ENCODE measurements at regions not wholly inside any gene's neighbourhood (a gene's known extent, or its start where the extent isn't known, plus 50 kb on each side); places are given as distances from the start of the nearest gene placed in this dataset.

DNA sequence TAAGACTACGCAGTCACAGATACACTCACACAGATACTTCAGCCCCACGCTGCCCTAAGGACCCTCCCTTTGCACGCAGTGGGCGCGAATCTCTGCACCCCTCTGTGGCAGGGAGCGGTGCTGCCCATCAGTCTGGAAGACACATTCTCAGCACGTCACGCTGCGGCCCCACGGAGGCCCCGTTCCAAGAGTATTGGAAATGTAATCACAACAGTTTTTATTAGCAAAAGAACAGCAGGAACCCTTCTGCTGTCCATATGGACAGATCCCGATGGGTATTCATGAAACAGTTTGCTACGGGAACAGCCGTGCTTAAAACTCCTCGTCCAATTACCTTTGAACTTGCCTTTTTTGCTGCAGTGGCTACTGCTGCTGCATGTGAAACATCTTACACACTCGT lies 131.0 kb downstream of the RPS24 start:
- DNase-seq = no peak

DNA sequence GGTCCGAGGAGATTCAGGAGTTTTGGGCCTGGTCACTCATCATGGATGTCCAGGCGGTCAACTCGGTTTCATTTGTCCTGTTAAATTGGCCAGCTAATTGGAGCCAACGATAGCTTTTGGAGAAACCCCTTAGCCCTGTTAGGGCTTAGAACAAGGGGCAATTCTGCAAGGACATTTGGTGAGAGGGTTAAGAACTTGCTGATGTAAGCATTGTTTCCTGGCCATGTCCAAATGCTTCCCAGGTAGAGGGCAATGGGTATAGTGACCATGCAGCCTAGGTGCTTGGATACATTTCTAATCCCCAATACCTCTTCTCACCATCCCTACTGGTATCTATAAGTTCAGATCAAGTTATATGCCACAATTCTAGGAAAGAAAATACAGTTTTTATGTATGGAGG lies 131.5 kb downstream of the RPS24 start:
- no peak for DNase-seq

- DNase-seq = no peak
These were observed 132.0 kb downstream of the RPS24 start for GRCh38 chr10:78165617-78166016.

DNA sequence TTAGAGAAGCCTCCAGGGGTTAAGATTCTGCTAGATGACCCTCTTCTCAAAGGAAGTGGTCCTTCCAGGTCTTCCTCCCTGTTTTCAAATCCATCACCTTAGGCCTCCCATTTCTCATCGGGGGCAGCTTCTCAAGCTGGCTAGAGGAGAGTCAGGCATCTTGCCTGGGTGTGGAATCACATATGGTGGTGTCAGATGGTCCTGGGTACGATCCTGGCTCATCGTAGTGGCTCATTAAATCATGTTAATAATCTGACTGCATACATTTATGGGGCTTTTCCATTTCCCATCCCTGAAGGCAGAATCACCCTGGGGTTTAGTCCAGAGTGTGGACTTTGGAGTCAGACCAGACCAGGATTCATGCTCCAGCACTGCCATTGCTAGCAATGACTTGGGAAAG lies 132.6 kb downstream of the RPS24 start:
- no peak for DNase-seq

DNA sequence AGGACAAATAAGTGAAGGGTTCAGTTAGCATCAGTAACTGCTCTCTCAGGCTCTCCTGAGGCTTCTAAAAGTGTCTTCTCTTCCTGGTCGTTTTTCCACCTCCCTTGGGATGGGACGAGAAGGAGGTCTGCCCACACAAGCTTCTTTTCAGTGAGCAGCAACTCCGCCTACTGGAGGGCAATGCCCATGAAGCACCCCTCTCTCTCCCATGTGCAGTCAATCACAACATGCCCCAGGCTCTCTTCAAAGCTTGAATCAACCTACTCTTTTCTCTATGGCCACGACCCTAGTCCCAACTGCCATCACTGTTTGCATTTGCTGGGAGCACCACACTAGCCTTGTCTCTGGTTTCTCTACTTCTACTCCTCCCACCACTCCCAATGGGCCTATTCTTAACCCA lies 135.6 kb downstream of the RPS24 start:
- no peak for DNase-seq

DNA sequence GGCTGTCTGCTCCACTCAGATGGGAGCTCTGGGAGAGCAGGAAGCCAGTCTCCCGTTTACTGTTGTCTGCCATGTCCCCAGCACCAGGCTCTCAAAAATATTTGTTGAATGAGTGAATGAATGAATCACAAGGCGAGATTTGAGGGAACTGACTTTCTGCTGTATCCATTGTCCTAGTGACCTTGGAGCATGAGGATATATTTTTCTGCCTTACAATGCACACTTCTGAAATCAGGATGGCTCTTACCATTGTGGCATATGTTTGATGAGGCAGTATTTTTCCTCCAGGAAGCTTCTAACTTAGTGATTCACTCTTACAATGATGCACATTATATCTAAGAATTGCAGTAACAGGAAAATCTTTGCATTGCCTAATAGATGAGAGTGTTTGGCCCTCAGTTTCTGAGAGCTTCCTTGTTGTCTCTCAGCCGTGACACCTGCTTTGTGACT lies 136.4 kb downstream of the RPS24 start:
- DNase-seq = no peak

- DNase-seq = no peak
These were observed 138.2 kb downstream of the RPS24 start for GRCh38 chr10:78171633-78172400.

DNA sequence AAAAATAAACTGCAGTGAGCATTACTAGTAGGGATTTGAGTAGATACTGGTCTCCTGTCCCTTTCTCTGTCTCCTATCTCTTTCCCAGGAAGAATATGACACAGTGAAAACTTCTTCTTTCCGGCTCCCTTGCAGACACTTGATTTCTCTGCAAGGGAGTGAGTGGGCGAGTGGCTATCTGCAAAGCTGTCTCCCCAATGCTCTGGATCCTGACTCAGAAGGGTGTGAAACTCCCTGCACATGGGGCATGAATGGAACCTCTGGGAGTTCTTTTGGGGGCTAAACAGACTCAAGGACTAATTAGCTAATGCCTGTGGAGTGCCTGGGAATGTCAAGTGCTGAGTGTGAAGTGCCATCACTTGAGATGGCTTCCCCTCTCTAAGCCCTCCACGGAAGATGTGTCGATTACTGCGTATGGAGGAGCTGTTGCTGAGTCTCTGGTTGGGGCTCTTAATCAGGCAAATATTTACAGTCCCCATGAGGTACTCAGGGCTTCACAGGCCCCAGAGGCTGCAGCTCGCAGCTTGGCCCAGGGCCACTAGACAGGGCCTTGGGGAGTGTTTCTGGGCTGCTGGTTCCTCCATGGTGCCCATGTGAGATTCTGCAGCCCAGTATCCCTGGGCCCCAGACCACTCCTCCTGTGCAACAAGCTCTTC lies 139.8 kb downstream of the RPS24 start:
- no peak for DNase-seq

DNA sequence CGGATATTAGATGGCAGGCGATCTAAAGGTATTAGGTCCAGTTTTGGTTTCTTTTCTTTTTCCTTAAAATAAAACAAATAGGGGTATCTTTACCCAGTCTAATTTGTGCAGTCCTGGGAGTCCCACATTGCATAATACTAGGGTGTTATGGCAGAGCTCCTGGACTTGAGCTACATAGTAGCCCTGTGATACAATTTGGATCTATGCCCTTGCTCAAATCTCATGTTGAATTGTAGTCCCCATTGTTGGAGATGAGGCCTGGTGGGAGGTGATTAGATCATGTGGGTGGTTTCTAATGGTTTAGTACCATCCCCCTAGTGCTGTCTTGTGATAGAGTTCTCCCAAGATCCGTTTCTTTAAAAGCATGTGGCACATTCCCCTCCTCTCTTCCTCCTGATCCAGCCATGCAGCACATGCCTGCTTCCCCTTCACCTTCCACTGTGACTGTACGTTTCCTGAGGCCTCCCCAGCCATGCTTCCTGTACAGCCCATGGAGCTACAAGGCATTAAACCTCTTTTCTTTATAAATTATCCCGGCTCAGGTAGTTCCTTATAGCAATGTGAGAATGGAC lies 141.9 kb downstream of the RPS24 start:
- DNase-seq = no peak

- no peak for DNase-seq
These were observed 143.0 kb downstream of the RPS24 start for GRCh38 chr10:78176320-78177317.

- no peak for DNase-seq
These were observed 144.0 kb downstream of the RPS24 start for GRCh38 chr10:78177491-78178185.

- DNase-seq = no peak
These were observed 144.7 kb downstream of the RPS24 start for GRCh38 chr10:78178397-78178796.

DNA sequence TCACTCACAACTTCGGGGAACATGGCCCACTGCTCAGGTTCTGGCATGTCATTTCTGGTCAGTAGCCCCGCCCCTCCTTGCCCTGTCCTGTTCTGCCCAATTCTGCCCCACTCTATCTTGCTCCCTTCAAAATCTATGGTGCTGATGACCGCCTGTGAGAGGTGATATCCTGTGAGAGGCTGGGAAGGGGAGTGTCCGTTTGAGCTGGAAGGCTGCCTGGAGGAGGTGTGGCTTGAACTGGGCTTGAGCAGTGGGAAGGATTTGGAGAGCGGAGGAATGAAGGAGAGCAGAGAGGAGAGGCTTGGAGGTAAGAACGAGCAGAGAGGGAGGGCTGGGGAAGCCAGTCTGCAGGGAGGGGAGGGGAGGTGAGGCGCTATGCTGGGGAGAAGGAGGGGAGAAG lies 145.3 kb downstream of the RPS24 start:
- no peak for DNase-seq

DNA sequence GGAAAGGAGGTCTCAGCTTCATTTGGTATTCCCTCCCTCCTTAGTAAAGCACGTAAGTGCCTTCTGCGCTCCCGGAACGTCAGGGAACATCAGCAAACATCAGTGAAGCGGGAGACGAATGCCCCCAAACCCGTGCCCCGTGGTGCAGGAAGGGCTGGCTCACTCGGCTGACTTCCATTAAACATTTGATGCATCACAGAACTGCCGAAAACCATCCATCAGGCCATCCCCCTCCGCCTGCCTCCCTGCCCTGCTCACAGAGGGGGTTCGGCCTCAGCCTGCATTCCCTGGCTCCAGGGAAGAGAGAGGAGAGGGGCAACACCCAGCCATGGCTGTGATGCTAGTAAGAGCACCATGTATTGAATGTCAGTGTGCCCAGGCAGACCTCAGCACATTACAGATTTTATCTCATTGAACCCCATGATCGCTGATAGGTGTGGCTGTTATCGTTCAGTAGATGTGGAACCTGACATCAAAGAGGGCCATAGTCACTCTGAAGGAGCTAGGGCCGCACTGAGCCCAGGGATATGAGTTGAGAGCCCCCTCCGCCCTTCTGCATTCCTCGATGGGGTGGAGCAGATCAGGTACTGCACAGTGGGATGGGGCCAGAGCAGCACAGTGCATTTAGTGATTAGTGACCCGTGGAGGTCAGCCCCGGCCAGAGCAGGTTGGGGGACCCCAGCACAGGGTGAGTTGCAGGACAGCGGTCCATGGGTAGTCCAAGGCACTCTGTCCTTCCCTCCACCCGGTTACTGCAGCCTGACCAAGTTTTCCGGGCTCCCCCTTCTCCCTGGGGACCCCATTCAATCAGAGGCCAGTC lies 146.4 kb downstream of the RPS24 start:
- DNase-seq = no peak

GRCh38 chr10:78181381-78182055 lies 147.9 kb downstream of the RPS24 start:
- DNase-seq = no peak

GRCh38 chr10:78182841-78183240 lies 149.2 kb downstream of the RPS24 start:
- DNase-seq = no peak

DNA sequence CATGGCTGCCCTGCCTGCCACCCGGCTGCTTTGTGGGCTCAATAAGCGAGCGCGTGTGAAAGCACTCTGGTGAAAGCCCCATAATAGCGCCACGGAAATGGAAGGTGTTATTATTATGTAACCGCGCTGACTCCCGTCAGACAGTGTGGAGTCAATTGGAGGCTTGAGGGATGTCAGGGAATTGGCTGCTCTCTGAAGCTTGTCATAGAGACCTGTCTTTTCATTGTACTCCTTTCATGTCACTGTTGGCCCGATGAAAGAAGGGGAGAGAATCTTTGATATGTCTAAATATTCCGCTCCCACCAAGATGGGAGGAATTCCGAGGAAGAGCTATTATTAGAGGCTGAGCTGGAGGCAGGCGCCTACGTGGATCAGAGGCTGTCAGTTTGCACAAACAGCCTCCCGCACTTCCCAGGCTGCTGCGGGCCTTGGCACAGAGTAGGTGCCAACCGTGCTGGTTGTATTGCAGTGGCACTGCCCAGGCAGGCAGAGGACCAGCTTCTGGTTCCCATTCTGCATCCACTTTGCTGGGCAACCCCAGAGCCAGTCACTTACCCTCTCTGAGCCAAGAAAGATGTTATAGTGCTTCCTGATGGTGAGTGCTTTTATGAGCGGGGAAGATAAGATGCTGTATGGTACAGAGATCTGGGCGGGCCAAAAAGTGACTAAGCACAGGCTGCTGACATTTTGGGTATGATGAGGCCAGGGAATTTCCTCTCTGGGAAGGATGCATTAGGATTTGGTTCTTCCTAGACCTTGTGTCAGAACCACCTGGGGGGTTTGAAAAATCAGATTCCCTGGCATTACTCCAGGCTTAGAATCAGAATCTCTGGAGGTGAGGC lies 151.4 kb downstream of the RPS24 start:
- no peak for DNase-seq

DNA sequence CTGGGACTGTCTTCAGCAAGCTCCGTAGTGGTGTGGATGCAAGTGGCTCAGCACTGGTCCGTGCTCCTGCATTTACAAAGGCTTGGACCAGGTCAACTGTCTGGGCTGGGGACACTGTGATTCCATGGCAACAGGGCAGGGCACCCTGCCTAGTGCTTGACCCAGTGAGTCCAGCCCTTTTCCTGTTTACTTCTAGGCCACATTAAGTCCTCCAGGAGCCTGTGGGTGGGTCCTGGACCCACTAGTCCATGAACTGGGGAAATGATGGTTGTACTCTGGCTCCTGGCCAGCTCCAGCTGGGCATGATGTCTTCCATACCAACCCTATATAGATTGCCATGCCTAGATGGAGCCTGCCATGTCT lies 152.0 kb downstream of the RPS24 start:
- DNase-seq = no peak

- DNase-seq = no peak
These were observed 152.9 kb downstream of the RPS24 start for GRCh38 chr10:78186572-78186971.

- no peak for DNase-seq
These were observed 153.7 kb downstream of the RPS24 start for GRCh38 chr10:78187371-78187770.

All from SIG-M5 (cell line).